ENCODE measurements at regions not wholly inside any gene's neighbourhood (a gene's known extent, or its start where the extent isn't known, plus 50 kb on each side); places are given as distances from the start of the nearest gene placed in this dataset.
"Not testable (repeated sequence)": the region's sequence is repeated elsewhere in the genome, so short reads cannot be mapped to it uniquely, and the experiment has no call there.

DNA sequence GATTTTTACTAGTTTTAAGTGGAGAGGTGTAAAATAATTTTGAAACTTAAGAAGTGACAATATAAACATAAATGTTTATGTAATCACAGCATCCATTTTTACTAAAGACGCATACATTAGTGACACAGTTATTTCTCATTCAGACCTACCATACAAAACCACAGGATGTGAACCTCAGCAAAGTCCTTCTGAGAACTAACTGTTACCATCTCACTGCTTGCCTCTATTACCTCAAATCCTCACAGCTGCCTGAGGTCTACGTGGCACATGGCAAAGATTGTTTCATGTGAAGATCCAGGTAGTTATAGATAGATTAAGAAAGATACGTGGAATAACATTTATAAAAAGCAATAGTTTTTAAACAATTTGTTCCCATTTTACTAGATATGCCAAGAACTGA lies 189.0 kb downstream of the SLITRK2 start:
- no peak for TF ChIP-seq POU2F2 (IDR thresholded peaks at IDR 0.05; ENCODE audit: low read depth, low read length)
- TF ChIP-seq PAX5 (IDR thresholded peaks at IDR 0.05; ENCODE audit: insufficient read depth, low read length, severe bottlenecking): no peak
- no peak for TF ChIP-seq TAF1 (IDR thresholded peaks at IDR 0.05; ENCODE audit: low read depth, low read length)
- DNase-seq (ENCODE audit: insufficient read length, low spot score): no peak
- FAIRE-seq: no peak

DNA sequence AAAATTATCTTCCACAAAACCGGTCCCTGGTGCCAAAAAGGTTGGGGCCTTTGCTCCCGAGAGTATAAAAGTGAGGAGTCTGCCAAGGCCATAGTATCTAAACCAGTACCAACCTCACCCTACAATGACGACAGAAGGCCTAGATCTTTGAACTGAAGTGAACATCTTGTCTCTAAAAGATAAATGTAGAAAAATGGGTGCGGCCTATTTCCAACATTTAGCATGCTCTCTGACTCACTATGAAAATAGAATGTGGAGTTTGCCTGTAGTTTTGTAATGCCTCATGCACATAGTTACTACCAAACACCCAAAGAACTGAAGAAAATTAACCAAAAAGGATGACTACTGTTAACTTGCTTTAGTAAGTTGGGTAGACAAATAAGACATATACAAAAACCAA lies 218.4 kb downstream of the SLITRK2 start:
- TF ChIP-seq SPI1 (IDR thresholded peaks at IDR 0.05; ENCODE audit: low read depth, low read length) (no peak), POLR2AphosphoS5 (IDR thresholded peaks at IDR 0.05; ENCODE audit: low read depth, low read length) (no peak), TAF1 (IDR thresholded peaks at IDR 0.05; ENCODE audit: low read depth, low read length) (no peak), POU2F2 (IDR thresholded peaks at IDR 0.05; ENCODE audit: low read depth, low read length) (no peak), PAX5 (IDR thresholded peaks at IDR 0.05; ENCODE audit: insufficient read depth, low read length, severe bottlenecking) (no peak), POLR2A (IDR thresholded peaks at IDR 0.05; ENCODE audit: low read depth, low read length) (no peak)
- FAIRE-seq (no peak), DNase-seq (ENCODE audit: insufficient read length, low spot score) (no peak)

- TF ChIP-seq POLR2A (IDR thresholded peaks at IDR 0.05; ENCODE audit: low read depth, low read length) (no peak), POLR2AphosphoS5 (IDR thresholded peaks at IDR 0.05; ENCODE audit: low read depth, low read length) (no peak), SPI1 (IDR thresholded peaks at IDR 0.05; ENCODE audit: low read depth, low read length) (no peak), POU2F2 (IDR thresholded peaks at IDR 0.05; ENCODE audit: low read depth, low read length) (no peak), TAF1 (IDR thresholded peaks at IDR 0.05; ENCODE audit: low read depth, low read length) (no peak), PAX5 (IDR thresholded peaks at IDR 0.05; ENCODE audit: insufficient read depth, low read length, severe bottlenecking) (no peak)
- no peak for DNase-seq (ENCODE audit: insufficient read length, low spot score)
- no peak for FAIRE-seq
Measured at GRCh38 chrX:146041741-146042140, 224.1 kb downstream of the SLITRK2 start.

- DNase-seq (ENCODE audit: insufficient read length, low spot score); FAIRE-seq: not testable (repeated sequence)
Measured at GRCh38 chrX:146046011-146046715, 228.5 kb downstream of the SLITRK2 start.

GRCh38 chrX:146049568-146049967 lies 231.9 kb downstream of the SLITRK2 start:
- not testable (repeated sequence) for FAIRE-seq; DNase-seq (ENCODE audit: insufficient read length, low spot score)

DNA sequence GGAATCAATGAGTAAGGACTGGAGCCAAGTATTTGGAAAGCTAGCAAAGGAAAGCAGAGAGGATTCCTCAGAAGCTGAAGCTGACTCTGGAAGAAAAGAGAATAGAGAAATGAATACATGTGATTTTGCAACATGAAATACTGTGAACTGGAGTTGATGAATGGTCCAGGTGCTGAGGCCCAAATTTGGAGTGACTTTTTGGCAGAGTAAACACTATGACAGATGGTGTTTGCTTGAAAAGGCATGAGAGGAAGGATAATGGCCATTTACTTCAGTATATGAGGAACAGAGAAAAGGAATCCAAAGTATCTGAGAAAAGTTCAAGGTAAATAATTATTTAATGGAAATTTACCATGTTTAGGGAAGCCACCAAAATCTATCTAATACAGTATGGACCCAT lies 236.7 kb downstream of the SLITRK2 start:
- TF ChIP-seq SPI1 (IDR thresholded peaks at IDR 0.05; ENCODE audit: low read depth, low read length) (no peak), POU2F2 (IDR thresholded peaks at IDR 0.05; ENCODE audit: low read depth, low read length) (no peak)
- FAIRE-seq: no peak
- no peak for DNase-seq (ENCODE audit: insufficient read length, low spot score)

DNA sequence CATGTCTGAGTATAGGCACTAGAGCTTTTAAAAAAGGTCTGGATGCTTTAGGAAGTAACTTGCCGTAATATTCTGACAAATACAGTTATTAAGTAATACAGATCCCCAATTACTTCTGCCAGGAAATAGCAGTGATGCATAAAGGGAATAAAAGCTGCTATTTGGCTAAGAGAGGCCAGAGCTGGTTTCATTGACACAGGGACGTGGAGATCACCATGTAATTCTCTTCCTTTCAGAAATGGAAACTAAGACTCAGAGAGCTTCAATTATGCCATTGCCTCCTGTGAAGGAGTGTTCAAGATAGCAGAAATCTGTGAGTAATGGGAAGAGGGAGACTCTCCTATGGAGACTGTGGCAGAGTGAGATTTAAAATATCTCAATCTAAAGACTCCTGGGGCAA lies 238.1 kb downstream of the SLITRK2 start:
- TF ChIP-seq TAF1 (IDR thresholded peaks at IDR 0.05; ENCODE audit: low read depth, low read length) (no peak), SPI1 (IDR thresholded peaks at IDR 0.05; ENCODE audit: low read depth, low read length) (no peak), POU2F2 (IDR thresholded peaks at IDR 0.05; ENCODE audit: low read depth, low read length) (no peak), POLR2AphosphoS5 (IDR thresholded peaks at IDR 0.05; ENCODE audit: low read depth, low read length) (no peak), POLR2A (IDR thresholded peaks at IDR 0.05; ENCODE audit: low read depth, low read length) (no peak), PAX5 (IDR thresholded peaks at IDR 0.05; ENCODE audit: insufficient read depth, low read length, severe bottlenecking) (no peak)
- DNase-seq (ENCODE audit: insufficient read length, low spot score) (no peak), FAIRE-seq (no peak)

GRCh38 chrX:146056511-146057081 lies 239.0 kb downstream of the SLITRK2 start:
- DNase-seq (ENCODE audit: insufficient read length, low spot score) (no peak), FAIRE-seq (no peak)
- TF ChIP-seq POLR2AphosphoS5 (IDR thresholded peaks at IDR 0.05; ENCODE audit: low read depth, low read length): no peak
- TF ChIP-seq POU2F2 (IDR thresholded peaks at IDR 0.05; ENCODE audit: low read depth, low read length): no peak
- TF ChIP-seq PAX5 (IDR thresholded peaks at IDR 0.05; ENCODE audit: insufficient read depth, low read length, severe bottlenecking): no peak
- TF ChIP-seq TAF1 (IDR thresholded peaks at IDR 0.05; ENCODE audit: low read depth, low read length): no peak
- no peak for TF ChIP-seq POLR2A (IDR thresholded peaks at IDR 0.05; ENCODE audit: low read depth, low read length)
- no peak for TF ChIP-seq SPI1 (IDR thresholded peaks at IDR 0.05; ENCODE audit: low read depth, low read length)

- no peak for TF ChIP-seq POLR2A (IDR thresholded peaks at IDR 0.05; ENCODE audit: low read depth, low read length)
- TF ChIP-seq POU2F2 (IDR thresholded peaks at IDR 0.05; ENCODE audit: low read depth, low read length): no peak
- TF ChIP-seq SPI1 (IDR thresholded peaks at IDR 0.05; ENCODE audit: low read depth, low read length): no peak
- TF ChIP-seq TAF1 (IDR thresholded peaks at IDR 0.05; ENCODE audit: low read depth, low read length): no peak
- DNase-seq (ENCODE audit: insufficient read length, low spot score): no peak
- no peak for FAIRE-seq
Measured at GRCh38 chrX:146064156-146064555, 246.5 kb downstream of the SLITRK2 start.

DNA sequence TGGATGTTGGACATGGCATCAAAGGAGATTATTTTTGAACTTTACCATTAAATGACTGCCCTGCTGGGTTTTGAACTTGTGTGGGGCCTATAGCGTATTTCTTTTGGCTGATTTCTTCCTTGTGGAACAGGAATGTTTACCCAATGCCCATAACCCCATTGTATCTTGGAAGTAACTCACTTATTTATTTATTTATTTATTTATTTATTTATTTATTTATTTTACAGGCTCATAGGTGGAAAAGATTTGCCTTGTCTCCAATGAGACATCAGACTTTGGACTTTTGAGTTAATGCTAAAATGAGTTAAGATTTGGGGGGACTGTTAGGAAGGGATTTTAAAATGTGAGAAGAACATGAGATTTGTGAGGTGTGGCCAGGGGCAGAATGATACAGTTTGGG lies 273.1 kb downstream of the SLITRK2 start:
- no peak for FAIRE-seq
- TF ChIP-seq SPI1 (IDR thresholded peaks at IDR 0.05; ENCODE audit: low read depth, low read length): no peak
- TF ChIP-seq PAX5 (IDR thresholded peaks at IDR 0.05; ENCODE audit: insufficient read depth, low read length, severe bottlenecking): no peak
- no peak for TF ChIP-seq POLR2AphosphoS5 (IDR thresholded peaks at IDR 0.05; ENCODE audit: low read depth, low read length)
- TF ChIP-seq POU2F2 (IDR thresholded peaks at IDR 0.05; ENCODE audit: low read depth, low read length): no peak
- TF ChIP-seq POLR2A (IDR thresholded peaks at IDR 0.05; ENCODE audit: low read depth, low read length): no peak
- TF ChIP-seq TAF1 (IDR thresholded peaks at IDR 0.05; ENCODE audit: low read depth, low read length): no peak
- no peak for DNase-seq (ENCODE audit: insufficient read length, low spot score)

GRCh38 chrX:146109362-146109761 lies 291.7 kb downstream of the SLITRK2 start:
- TF ChIP-seq PAX5 (IDR thresholded peaks at IDR 0.05; ENCODE audit: insufficient read depth, low read length, severe bottlenecking): no peak
- FAIRE-seq: no peak
- no peak for DNase-seq (ENCODE audit: insufficient read length, low spot score)

DNA sequence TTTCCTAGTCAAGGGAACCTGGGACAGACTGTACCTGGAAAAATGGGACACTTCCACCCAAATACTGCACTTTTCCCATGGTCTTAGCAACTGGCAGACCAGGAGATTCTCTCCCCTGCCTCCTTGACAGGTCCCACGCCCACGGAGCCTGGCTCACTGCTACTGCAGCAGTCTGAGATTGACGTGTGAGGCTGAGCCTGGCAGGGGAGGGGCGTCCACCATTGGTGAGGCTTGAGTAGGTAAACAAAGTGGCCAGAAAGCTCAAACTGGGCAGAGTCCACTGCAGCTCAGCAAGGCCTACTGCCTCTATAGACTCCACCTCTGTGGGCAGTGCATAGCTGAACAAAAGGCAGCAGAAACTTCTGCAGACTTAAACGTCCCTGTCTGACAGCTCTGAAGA lies 301.4 kb downstream of the SLITRK2 start:
- FAIRE-seq; DNase-seq (ENCODE audit: insufficient read length, low spot score): not testable (repeated sequence)
